Sciatic nerve (tissue), 2 donors: ENCODE measurements at regions not wholly inside any gene's neighbourhood (a gene's known extent, or its start where the extent isn't known, plus 50 kb on each side); places are given as distances from the start of the nearest gene placed in this dataset.

Experiments used
- ATAC-seq: fragments of 200-7000 bp; cut with Tn5 transposase; one replicate; pipeline ENCODE4 v1.9.1; 2020; ENCODE audit warnings: mild to moderate bottlenecking, moderate library complexity
- DNase-seq: peaks from one replicate; pipeline ENCODE4 v3.0.0-alpha.2; 2020; ENCODE audit warnings: low spot score
- intact Hi-C: fragments of 100-400 bp; cut with DNase I; formaldehyde crosslinking; loops from one replicate; pipeline ENCODE4 v1.14.2; 2022
- donor health status: DM: no; HTN: no; CAD: no.
- donor health status: DM: no; HTN: no; CAD: no.

GRCh38 chr11:120061036-120061760 lies 76.7 kb downstream of the TRIM29 start:
- no peak for ATAC-seq
- no peak for DNase-seq
- intact Hi-C loops = no loop called here

DNA sequence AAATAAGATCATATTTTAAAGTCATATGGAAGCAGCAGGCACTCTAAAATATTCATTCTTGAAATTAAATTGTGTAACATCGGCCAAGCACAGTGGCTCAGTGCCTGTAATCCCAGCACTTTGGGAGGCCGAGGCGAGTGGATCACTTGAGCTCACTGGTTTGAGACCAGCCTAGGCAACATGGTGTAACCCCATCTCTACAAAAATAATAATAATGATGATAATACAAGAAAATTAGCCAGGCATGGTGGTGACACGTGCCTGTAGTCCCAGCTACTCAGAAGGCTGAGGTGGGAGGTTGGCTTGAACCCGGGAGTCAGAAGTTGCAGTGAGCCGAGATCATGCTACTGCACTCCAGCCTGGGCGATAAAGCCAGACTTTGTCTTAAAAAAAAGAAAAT lies 77.4 kb downstream of the TRIM29 start:
- intact Hi-C loops = no loop called here
- ATAC-seq (no peak), DNase-seq (no peak)

DNA sequence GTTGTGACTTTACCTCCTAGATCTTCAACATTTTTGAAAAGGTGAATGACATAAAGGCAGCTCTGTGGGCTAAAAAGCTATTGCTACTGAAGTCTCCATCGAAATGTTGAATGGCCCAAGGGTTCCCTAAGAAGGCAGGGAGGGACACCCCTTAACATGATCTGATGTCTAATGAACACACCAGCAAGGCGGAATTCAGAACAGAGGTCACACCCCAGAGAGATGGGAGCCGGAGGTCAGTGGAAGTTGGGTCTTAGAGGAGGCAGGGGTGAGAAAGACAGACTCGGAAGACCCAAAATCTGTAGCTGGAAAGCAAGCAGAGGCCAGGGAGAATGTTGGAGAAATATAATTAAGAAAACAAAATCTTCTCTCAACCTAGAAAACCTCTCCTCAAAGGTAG lies 79.0 kb downstream of the TRIM29 start:
- intact Hi-C loops = no loop called here
- no peak for ATAC-seq
- no peak for DNase-seq

GRCh38 chr11:120057595-120058581 lies 80.0 kb downstream of the TRIM29 start:
- no peak for ATAC-seq
- no peak for DNase-seq

DNA sequence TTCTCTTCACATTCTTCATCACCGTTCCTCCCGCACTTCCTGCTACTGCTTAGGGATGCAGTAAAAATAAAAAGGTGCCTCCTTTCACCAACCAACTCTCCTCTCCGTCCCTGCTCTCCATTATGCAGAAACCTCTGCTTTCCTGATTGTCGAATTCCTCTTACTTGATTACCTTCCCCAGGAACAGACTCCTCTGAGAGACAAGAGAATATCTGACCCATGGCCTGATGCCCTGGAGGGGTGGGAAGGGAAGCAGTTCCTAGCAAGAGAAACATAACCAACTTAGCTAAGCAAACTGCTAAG lies 80.9 kb downstream of the TRIM29 start:
- no peak for ATAC-seq
- no peak for DNase-seq
- intact Hi-C loops = no loop called here

More at GRCh38 chr11:120057595-120058581, 80.0 kb downstream of the TRIM29 start:
- intact Hi-C loops = no loop called here

- ATAC-seq (no peak), DNase-seq (no peak)
- intact Hi-C loops = no loop called here
Measured at GRCh38 chr11:120056301-120057027, 81.4 kb downstream of the TRIM29 start.

GRCh38 chr11:120055646-120056045 lies 82.3 kb downstream of the TRIM29 start:
- DNase-seq = no peak
- ATAC-seq = no peak
- intact Hi-C loops = no loop called here

DNA sequence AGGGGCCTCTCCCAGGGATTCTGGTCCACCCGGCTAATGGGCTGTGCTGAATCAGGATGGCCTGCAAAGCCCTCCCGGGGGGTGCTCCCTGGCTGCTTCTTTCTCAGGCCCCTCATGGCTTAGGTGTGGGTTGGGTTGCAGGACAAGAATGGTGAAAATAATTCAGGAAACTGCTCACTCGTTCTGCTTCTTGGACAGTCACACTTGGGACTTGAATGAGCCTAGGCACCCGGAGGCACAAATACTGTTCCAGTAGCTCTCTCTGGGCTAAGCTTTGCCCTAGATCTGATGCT lies 83.2 kb downstream of the TRIM29 start:
- ATAC-seq (no peak), DNase-seq (no peak)

GRCh38 chr11:120054016-120054752 lies 83.7 kb downstream of the TRIM29 start:
- ATAC-seq (no peak), DNase-seq (no peak)
- intact Hi-C loops = no loop called here

More for the DNA sequence above, 83.2 kb downstream of the TRIM29 start:
- intact Hi-C loops = no loop called here

- intact Hi-C loops = no loop called here
- ATAC-seq (no peak), DNase-seq (no peak)
Measured at GRCh38 chr11:120052196-120052775, 85.6 kb downstream of the TRIM29 start.

DNA sequence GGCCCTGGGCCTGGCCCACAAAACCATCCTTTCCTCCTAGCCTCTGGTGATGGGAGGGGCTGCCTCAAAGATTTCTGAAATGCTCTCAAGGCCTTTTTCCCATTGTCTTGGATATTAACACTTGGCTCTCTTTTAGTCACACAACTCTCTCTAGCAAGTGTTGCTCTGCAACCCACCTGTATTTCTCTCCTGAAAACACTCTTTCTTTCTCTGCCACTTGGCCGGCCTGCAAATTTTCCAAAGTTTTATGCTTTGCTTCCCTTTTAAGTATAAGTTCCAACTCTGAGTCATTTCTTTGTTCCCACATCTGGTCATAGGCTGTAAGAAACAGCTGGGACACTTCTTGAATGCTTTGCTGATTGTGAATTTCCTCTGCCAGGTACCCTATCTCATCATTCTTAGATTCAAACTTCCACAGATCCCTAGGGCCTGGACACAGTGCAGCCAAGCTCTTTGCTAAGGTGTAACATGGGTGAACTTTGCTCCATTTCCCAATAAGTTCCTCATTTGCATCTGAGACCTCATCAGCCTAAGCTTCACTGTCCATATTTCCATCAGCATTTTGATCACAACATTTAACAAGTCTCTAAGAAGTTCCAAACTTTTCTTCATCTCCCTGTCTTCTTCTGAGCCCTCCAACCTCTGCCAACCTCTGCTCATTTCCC lies 93.8 kb downstream of the TRIM29 start:
- DNase-seq (no peak), ATAC-seq (no peak)

GRCh38 chr11:120043328-120043945 lies 94.5 kb downstream of the TRIM29 start:
- no peak for DNase-seq
- intact Hi-C loops = no loop called here
- ATAC-seq = no peak

More for the DNA sequence above, 93.8 kb downstream of the TRIM29 start:
- intact Hi-C loops = no loop called here

GRCh38 chr11:120041625-120042024 lies 96.3 kb downstream of the TRIM29 start:
- intact Hi-C loops = no loop called here
- ATAC-seq (no peak), DNase-seq (no peak)

- DNase-seq (no peak), ATAC-seq (no peak)
- intact Hi-C loops = no loop called here
Measured at GRCh38 chr11:120040151-120040840, 97.6 kb downstream of the TRIM29 start.

GRCh38 chr11:120039039-120039438 lies 98.9 kb downstream of the TRIM29 start:
- ATAC-seq (no peak), DNase-seq (no peak)
- intact Hi-C loops = no loop called here

DNA sequence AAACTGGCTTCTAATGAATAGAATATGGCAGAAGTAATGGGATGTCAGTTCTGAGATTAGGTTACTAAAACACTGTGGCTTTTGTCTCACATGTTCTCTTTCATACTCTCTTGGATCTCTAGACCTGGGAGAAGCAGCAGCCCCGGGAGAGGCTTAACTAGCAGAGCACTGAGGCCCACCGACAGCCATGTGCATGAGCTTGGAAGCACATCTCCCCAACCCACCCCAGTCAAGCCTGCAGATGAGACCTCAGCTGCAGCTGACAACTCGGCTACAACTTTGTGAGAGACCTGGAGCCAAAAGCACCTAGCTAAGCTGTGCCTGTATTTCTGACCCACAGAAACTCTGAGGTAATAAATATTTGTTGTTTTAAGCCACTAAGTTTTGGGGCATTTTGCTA lies 100.8 kb downstream of the TRIM29 start:
- intact Hi-C loops = no loop called here
- ATAC-seq = no peak
- DNase-seq = no peak

DNA sequence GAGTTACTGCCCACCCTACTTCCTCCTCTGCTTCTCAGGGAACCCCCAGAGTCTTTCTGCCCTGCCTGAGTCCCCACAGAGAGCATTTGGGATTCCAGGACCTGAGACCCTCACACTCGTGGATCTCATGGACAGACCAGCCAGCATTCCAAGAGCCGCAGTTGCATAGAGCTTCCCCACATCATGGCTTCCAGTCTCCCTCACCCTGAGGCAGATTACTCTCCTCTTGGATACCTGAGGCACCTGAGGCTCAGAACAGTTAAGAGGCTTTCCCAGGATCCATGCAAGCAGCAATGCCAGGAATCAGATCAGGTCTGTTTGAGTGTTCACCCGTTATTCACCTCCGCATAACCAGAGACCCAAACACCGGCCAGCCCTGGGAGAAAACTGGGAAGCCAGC lies 102.2 kb downstream of the TRIM29 start:
- intact Hi-C loops = no loop called here
- no peak for DNase-seq
- ATAC-seq = no peak
